Right hindlimb (tissue), 1 donor: ENCODE measurements at regions not wholly inside any gene's neighbourhood (a gene's known extent, or its start where the extent isn't known, plus 50 kb on each side); places are given as distances from the start of the nearest gene placed in this dataset.
"Not testable (repeated sequence)": the region's sequence is repeated elsewhere in the genome, so short reads cannot be mapped to it uniquely, and the experiment has no call there.

Source experiments
- DNase-seq: peaks from one replicate; pipeline ENCODE4 v3.0.0-alpha.2; 2018

GRCh38 chr5:115751176-115751575, 65.3 kb downstream of the CDO1 start:
- no peak for DNase-seq

DNA sequence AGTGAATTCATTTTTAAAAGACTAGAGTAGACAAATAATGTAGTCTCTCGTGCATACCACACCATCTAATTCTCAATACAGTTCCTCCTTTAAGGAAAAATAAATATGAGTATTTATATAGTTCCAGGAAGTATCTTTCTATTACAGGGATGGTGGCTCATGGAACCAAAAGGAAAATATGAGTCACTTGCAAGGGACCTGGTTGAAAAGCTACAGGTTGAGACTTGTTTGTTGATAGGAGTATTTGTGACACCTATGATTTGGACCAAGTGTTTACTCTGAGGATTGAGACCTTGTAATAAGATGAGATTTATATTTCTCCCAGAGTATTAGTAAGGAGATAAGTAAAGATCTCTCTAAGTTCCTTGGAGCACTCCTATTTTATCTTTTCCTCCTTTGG, 67.4 kb downstream of the CDO1 start:
- no peak for DNase-seq

DNA sequence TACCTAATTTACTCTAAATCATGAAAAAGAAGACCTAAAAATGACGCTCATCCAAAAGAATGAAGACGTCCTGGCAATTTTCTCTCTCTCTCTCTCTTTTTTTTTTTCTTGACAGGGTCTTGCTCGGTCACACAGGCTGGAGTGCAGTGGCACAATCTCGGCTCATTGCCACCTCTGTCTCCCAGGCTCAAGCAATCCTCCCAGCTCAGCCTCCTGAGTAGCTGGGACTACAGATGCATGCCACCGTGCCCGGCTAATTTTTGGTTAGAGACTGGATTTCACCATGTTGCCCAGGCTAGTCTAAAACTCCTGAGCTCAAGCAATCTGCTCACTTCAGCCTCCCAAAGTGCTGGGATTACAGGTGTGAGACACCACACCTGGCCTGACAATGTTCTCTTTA, 77.2 kb downstream of the CDO1 start:
- not testable (repeated sequence) for DNase-seq

GRCh38 chr5:115738830-115739229, 77.6 kb downstream of the CDO1 start:
- DNase-seq, result no peak

DNA sequence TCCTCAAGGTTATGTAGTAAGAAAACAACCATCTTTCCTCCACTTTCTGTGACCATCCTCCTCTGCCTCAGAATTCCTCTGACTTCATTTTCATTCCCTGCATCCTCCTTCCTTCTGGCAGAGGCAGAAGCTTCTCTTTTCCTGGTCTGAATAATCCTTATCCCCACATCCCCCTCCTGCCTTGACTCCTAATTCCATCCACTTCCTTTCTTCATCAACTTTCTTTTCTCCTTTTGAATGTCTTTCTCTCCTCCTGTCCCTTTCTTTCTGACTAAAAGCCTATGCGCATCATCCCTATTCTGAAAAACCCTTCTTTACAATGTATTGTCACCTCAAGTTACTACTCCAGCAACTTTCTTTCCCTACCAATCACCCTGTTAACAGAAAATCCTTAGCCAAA, 79.0 kb downstream of the CDO1 start:
- no peak for DNase-seq

GRCh38 chr5:115736690-115737005, 79.8 kb downstream of the CDO1 start:
- DNase-seq, result no peak

DNA sequence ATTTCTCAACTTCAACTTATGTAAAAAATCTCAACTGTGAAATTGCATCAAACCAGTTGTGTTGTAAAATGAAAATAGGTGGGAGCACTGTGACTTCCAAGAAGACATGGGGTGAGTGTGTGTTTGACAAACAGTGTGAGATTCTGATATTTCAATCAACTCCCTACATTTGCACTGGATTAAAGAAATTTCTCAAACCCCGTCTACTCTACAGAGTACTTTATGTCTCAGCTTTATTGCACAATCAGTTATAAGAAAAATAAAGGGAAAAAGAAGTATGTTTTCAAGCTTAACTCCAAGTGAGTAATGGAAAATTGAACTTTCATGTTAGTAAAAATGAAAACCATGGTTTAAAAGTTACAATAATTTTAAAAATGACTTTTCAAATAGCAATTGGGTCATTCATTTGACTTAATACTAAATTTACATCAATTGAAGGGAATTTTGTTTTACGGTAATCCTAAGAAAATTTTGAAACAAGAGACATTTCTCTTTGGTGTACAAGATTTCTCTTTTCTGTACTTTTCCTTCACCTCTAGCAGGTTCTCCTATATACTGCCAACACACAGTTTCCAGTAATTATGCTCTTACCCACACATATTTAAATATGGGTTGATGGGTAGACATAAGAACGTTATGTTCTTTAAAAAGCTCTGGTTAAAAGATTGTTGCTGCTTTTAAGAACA, 80.3 kb downstream of the CDO1 start:
- no peak for DNase-seq

GRCh38 chr5:115735108-115735998, 81.1 kb downstream of the CDO1 start:
- DNase-seq, result peak; percentile 27

GRCh38 chr5:115733607-115734006, 82.9 kb downstream of the CDO1 start:
- DNase-seq, result no peak

- no peak for DNase-seq
These were observed 84.4 kb downstream of the CDO1 start for GRCh38 chr5:115732026-115732425.

DNA sequence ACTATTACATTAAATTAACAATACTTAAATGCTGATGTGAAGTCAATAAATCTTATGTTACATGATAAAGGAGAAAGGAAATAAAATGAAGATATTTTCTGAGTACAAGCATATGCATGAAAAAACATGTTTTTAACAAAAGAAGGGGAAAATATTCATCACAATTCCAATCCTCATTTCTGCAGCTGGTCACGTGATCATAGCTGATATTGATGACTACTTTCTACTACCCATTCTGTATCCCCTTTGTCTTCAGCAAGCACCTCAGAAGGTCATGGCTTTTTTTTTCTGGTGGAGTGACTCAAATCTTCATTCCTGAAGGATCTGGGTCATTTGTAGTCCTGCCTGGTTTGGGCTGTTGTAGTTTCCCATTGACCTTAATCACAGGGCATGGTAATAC, 90.9 kb downstream of the CDO1 start:
- DNase-seq, result no peak

GRCh38 chr5:115723220-115723619, 93.2 kb downstream of the CDO1 start:
- DNase-seq, result no peak

GRCh38 chr5:115720888-115721287, 95.1 kb upstream of the TMED7 start:
- no peak for DNase-seq

DNA sequence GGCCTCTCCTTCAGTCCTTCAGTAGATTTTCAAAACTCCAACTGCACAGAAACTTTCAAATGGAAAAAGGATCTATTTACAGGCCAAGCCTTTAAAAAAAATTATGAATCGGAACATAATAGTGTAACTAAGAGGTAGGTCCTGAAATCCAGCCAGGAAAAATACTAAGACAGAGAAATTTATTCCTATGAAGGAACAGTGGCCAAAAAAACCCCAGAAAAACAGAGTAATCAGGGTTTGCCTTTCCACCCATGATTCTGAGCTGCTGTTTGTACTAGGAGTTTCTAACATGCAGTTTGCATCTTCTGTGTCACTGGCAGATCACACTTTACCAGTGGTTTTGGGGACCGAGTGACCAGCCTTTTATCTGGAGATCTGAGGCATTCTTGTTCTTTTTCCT, 93.1 kb upstream of the TMED7 start:
- DNase-seq, result no peak

DNA sequence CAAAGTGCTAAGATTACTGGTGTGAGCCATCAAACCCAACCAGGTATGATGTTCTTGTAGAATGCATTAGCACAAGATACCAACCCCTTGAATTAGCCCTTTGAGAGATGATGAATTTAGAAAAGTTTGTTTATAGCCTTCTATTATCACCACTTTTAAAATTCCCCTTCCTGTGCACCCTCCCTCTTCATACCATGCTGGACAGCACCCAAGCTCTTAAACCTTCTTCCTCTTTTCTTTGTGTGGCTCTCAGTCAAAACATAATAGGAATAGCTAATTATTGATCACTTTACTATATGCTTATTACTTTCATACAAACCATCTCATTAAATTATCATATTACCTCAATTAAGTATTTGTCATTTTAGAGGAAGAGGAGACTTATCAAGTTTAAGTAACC, 87.6 kb upstream of the TMED7 start:
- no peak for DNase-seq

DNA sequence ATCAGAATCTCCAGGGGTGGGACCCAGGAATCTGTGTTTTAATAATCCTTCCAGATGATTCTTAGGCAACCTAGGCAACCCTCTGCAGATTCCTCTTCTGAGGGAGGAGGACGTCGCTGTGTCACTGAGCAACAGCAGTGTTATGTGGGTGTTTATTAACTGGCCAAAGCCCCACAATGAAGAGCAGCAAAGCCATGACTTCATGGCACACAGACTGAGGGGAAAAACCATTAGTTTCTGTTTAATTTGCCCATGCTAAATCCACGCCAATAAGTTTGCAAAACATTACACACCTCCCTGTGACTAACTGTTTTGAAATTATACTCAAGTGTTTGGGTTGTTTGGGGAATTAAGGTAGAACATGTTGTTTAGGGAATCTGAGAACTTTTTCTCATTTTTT, 83.7 kb upstream of the TMED7 start:
- no peak for DNase-seq

DNA sequence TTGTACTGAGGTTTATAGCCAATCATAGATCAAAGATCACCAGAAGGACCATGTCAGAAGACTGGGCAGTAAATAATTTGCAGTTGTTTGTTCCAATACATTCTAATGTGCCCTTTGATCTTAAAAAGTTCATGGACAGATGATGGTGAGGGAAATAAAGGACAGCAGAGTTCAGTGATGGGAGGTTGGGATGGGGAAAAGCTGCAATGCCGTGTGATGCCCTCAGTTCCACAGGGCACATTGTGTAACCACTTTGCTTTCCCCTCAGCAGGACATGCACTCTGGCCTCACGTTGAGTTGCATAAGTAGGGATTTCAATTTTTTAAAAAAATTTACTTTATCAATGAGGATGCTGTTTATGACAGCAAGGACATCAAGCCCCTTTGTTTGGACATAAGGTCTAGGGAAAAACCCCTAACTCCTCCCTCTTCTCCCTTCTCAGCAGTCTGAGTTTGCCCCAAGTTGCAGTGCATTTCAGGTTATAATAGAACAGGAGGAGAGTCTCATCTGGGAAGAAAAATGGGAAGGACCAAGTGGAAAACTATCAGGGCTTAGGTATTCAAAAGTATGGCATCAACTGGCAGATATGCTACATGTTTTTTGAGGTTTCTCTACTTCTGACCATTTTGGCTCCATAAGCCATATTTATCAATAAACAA, 83.1 kb upstream of the TMED7 start:
- no peak for DNase-seq

GRCh38 chr5:115703514-115703913, 77.7 kb upstream of the TMED7 start:
- DNase-seq, result no peak

DNA sequence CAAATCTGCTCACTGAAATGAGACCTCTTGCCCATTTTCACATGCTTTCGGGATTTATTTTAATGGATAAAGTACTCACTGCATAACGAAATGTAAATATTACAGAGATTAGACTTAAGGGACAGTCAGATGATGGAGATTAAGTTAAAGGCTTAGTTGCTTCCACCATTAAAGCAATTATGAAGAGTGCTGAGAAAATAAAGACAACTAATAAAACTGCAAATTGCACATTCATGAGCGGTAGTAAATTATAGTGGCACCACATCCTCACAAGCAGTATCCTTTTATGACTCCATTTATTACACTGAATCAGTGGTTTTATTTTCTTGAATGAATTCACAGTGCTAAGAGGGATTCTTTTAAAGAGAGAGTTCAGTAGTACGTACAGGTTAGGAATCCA, 76.2 kb upstream of the TMED7 start:
- no peak for DNase-seq

GRCh38 chr5:115699967-115700366, 74.1 kb upstream of the TMED7 start:
- no peak for DNase-seq

- no peak for DNase-seq
These were observed 70.4 kb upstream of the TMED7 start for GRCh38 chr5:115696141-115696650.

- DNase-seq, result no peak
These were observed 69.6 kb upstream of the TMED7 start for GRCh38 chr5:115695310-115695880.

DNA sequence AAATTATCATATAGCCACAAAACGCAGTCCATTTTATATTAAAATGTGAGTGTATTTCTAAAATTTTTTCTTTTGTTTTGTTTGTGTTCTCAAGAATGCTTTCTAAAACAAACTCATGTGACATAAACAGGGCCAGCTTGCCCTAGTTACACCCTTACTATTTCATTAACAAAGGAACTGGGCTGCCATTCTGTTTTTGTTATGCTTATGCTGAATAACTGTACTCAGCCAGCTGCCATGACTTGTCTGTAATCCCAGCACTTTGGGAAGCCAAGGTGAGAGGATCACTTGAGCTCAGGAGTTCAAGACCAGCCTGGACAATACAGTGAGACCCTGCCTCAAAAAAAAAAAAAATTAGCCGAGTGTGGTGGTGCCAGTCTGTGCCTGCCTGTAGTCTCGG, 66.0 kb upstream of the TMED7 start:
- DNase-seq, result not testable (repeated sequence)

GRCh38 chr5:115686738-115687074, 60.9 kb upstream of the TMED7 start:
- DNase-seq, result peak; percentile 41
